IMR-90 (cell line): ENCODE measurements at regions not wholly inside any gene's neighbourhood (a gene's known extent, or its start where the extent isn't known, plus 50 kb on each side); places are given as distances from the start of the nearest gene placed in this dataset.

Experiments
- ATAC-seq: fragments of 200-7000 bp; cut with Tn5 transposase; 2 replicates; pipeline ENCODE4 v1.9.1; 2020; ENCODE audit warnings: low read depth, mild to moderate bottlenecking, moderate library complexity
- BruUV-seq: library from RNA; stranded (reverse); fragments of 400-500 nt; replicated peaks from 2 replicates; lab custom pipeline; 2021; lab: Mats Ljungman, UMichigan
- CTCF ChIA-PET: fragments of 300-600 bp; formaldehyde crosslinking; extraction: SDS; loops from one replicate; lab custom pipeline; 2021; ENCODE audit warnings: antibody characterized with exemption; lab: Yijun Ruan, JAX
- POLR2A ChIA-PET: fragments of 300-600 bp; sonication (Branson Sonifier 250); formaldehyde crosslinking; loops from one replicate; lab custom pipeline; 2022; ENCODE audit warnings: antibody characterized with exemption; ENCODE audit not compliant: unreplicated experiment; lab: Charles Lee
- DNase-seq: peaks from one replicate; pipeline ENCODE4 v3.0.0; 2013
- H2AFZ ChIP-seq: replicated peaks from 2 replicates; pipeline ENCODE3; 2013; ENCODE audit warnings: low read length, mild to moderate bottlenecking; ENCODE audit not compliant: poor library complexity
- H2AK5ac ChIP-seq: 2 replicates; pipeline ENCODE4 v1.6.1; 2013; ENCODE audit warnings: low read depth, low read length, inconsistent platforms
- H2AK9ac ChIP-seq: replicated peaks from 2 replicates; pipeline ENCODE3; 2013; ENCODE audit warnings: mild to moderate bottlenecking, low read depth, low read length, moderate library complexity; ENCODE audit not compliant: poor library complexity
- H2BK120ac ChIP-seq: 2 replicates; pipeline ENCODE4 v1.6.1; 2013; ENCODE audit warnings: low read depth, low read length, inconsistent platforms
- H2BK15ac ChIP-seq: 3 replicates; pipeline ENCODE4 v1.6.1; 2013; ENCODE audit warnings: low read depth, low read length, inconsistent platforms
- H2BK20ac ChIP-seq: 2 replicates; pipeline ENCODE4 v1.6.1; 2013; ENCODE audit warnings: low read depth, mild to moderate bottlenecking, inconsistent platforms, low read length, moderate library complexity
- H2BK5ac ChIP-seq: 2 replicates; pipeline ENCODE4 v1.6.1; 2013; ENCODE audit warnings: mild to moderate bottlenecking, low read depth, low read length, inconsistent platforms; ENCODE audit not compliant: poor library complexity, severe bottlenecking
- H3K14ac ChIP-seq: replicated peaks from 2 replicates; pipeline ENCODE4 v1.6.1; 2013; ENCODE audit warnings: low read depth, low read length, inconsistent platforms
- H3K18ac ChIP-seq: 2 replicates; pipeline ENCODE4 v1.6.1; 2013; ENCODE audit warnings: low read depth, low read length, control low read depth
- H3K23ac ChIP-seq: 2 replicates; pipeline ENCODE4 v1.6.1; 2013; ENCODE audit warnings: low read depth, low read length, inconsistent platforms
- H3K27ac ChIP-seq: 2 replicates; pipeline ENCODE4 v1.5.1; 2013; ENCODE audit warnings: mild to moderate bottlenecking, control low read depth, low read length; ENCODE audit not compliant: insufficient read depth
- H3K27me3 ChIP-seq: 2 replicates; pipeline ENCODE4 v1.6.1; 2013; ENCODE audit warnings: low read length; ENCODE audit not compliant: control insufficient read depth, insufficient read depth
- H3K36me3 ChIP-seq: 2 replicates; pipeline ENCODE4 v1.6.1; 2013; ENCODE audit warnings: low read length, mixed read lengths; ENCODE audit not compliant: control insufficient read depth, insufficient read depth
- H3K4ac ChIP-seq: 2 replicates; pipeline ENCODE4 v1.6.1; 2013; ENCODE audit warnings: low read depth, low read length, inconsistent platforms
- H3K4me1 ChIP-seq: 2 replicates; pipeline ENCODE4 v1.6.1; 2013; ENCODE audit warnings: low read length, mixed read lengths; ENCODE audit not compliant: control insufficient read depth, insufficient read depth
- H3K4me2 ChIP-seq: 2 replicates; pipeline ENCODE4 v1.6.1; 2013; ENCODE audit warnings: low read depth, mild to moderate bottlenecking, control low read depth, low read length, moderate library complexity
- H3K4me3 ChIP-seq: 2 replicates; pipeline ENCODE4 v1.5.1; 2013; ENCODE audit warnings: low read depth, mild to moderate bottlenecking, control low read depth, low read length, moderate library complexity; ENCODE audit not compliant: insufficient read depth
- H3K56ac ChIP-seq: 2 replicates; pipeline ENCODE4 v1.6.1; 2013; ENCODE audit warnings: low read length, inconsistent platforms; ENCODE audit not compliant: insufficient read depth; ENCODE audit errors: extremely low read depth
- H3K79me1 ChIP-seq, 2 experiments: 2 replicates each; pipeline ENCODE4 v1.6.1; 2013; ENCODE audit warnings: low read length in 2 of 2, inconsistent platforms in 1 of 2, low read depth in 1 of 2
- H3K9ac ChIP-seq: 2 replicates; pipeline ENCODE4 v1.6.1; 2013; ENCODE audit warnings: low read depth, low read length, control low read depth
- H3K9me1 ChIP-seq: 2 replicates; pipeline ENCODE4 v1.6.1; 2013; ENCODE audit warnings: low read length, inconsistent platforms; ENCODE audit not compliant: insufficient read depth
- H3K9me3 ChIP-seq: 2 replicates; pipeline ENCODE4 v1.6.1; 2013; ENCODE audit warnings: low read length; ENCODE audit not compliant: control insufficient read depth, insufficient read depth
- H4K20me1 ChIP-seq: 2 replicates; pipeline ENCODE4 v1.6.1; 2013; ENCODE audit warnings: low read length, inconsistent platforms; ENCODE audit not compliant: insufficient read depth
- H4K5ac ChIP-seq: 2 replicates; pipeline ENCODE4 v1.6.1; 2013; ENCODE audit warnings: mild to moderate bottlenecking, low read depth, low read length, control low read depth
- H4K8ac ChIP-seq, 2 experiments: 2 replicates each; pipeline ENCODE4 v1.6.1; 2013; ENCODE audit warnings: low read depth in 2 of 2, low read length in 2 of 2, control low read depth in 1 of 2, inconsistent platforms in 1 of 2
- H4K91ac ChIP-seq: 2 replicates; pipeline ENCODE4 v1.6.1; 2013; ENCODE audit warnings: low read depth, low read length, inconsistent platforms; ENCODE audit not compliant: insufficient read depth
- FOS ChIP-seq: fragments of 150-350 bp; IDR thresholded peaks from 2 replicates; pipeline ENCODE4 v1.6.1; 2016; ENCODE audit warnings: low read depth, low read length
- RCOR1 ChIP-seq: IDR thresholded peaks from 2 replicates; pipeline ENCODE4 v1.6.1; 2012; ENCODE audit warnings: mild to moderate bottlenecking, low read length, improper control_type of control experiment; ENCODE audit not compliant: insufficient replicate concordance
- SMC3 ChIP-seq: fragments of 150-350 bp; IDR thresholded peaks from 2 replicates; pipeline ENCODE4 v1.6.1; 2016; ENCODE audit warnings: low read depth, mild to moderate bottlenecking, antibody characterized with exemption, low read length, moderate library complexity
- WGBS, 2 experiments: methylation state at CpG; one replicate each; pipeline versions ENCODE4 v1.1.5 to v1.1.7; 2013; ENCODE audit warnings: missing lambda C conversion rate in 2 of 2; ENCODE audit not compliant: insufficient read length in 1 of 2; ENCODE audit errors: extremely low coverage in 2 of 2; 5-methylcytosine and 5-hydroxymethylcytosine counted together
- dilution Hi-C: fragments of 300-500 bp; cut with HindIII; formaldehyde crosslinking; loops from one replicate; pipeline ENCODE4 v1.14.3; 2018; ENCODE audit warnings: low sequenced_read_pairs; ENCODE audit not compliant: unreplicated experiment
- in situ Hi-C: fragments of 300-500 bp; cut with MboI; formaldehyde crosslinking; loops from 3 replicates; pipeline ENCODE4 v1.14.3; 2019; ENCODE audit warnings: low sequenced_read_pairs, inconsistent platforms, mixed read lengths
- intact Hi-C: fragments of 100-400 bp; cut with micrococcal nuclease; formaldehyde crosslinking; loops from 2 replicates; pipeline ENCODE4 v1.10.0; 2022

GRCh38 chr14:39851202-39851601 is 419.0 kb upstream of the FBXO33 start:
- Histone ChIP-seq H3K9me3 (peaks cover 2% of the 10 kb centered on the region; the same call in 1 of the 2 replicates), H3K79me1 (no peaks in the 10 kb centered on the region), H3K18ac (no peak overlapping the region), H3K36me3 (no peaks in the 10 kb centered on the region), H2BK20ac (no peak overlapping the region), H3K4me2 (no peak overlapping the region), H3K4me3 (no peak overlapping the region), H3K9me1 (no peaks in the 10 kb centered on the region), H3K27me3 (no peaks in the 10 kb centered on the region), H2BK15ac (no peak overlapping the region), H3K4me1 (no peaks in the 10 kb centered on the region), H4K8ac (no peak overlapping the region), H2BK5ac (no peak overlapping the region), H3K14ac (no peak overlapping the region), H4K91ac (no peak overlapping the region), H3K9ac (no peak overlapping the region), H2AK9ac (no peak overlapping the region), H2AFZ (no peak overlapping the region), H2BK120ac (no peak overlapping the region), H3K23ac (no peak overlapping the region), H4K20me1 (no peaks in the 10 kb centered on the region), H3K4ac (no peak overlapping the region), H4K5ac (no peak overlapping the region), H2AK5ac (no peak overlapping the region), H3K56ac (no peak overlapping the region), H3K27ac (no peak overlapping the region)
- in situ Hi-C loops, result no loop called here
- ChIA-PET CTCF (no interaction called here), POLR2A (no interaction called here)
- dilution Hi-C loops, result no loop called here
- DNase-seq (no peak), ATAC-seq (no peak)
- no peak for TF ChIP-seq FOS
- no peak for TF ChIP-seq SMC3
- TF ChIP-seq RCOR1, result no peak
- intact Hi-C loops, result no loop called here
- 0% methylated on average over 1 of the region's 1 CpG; no CpG with 5 or more reads in 1 of the 2 experiments for WGBS, 2 experiments
- no TSS peak for BruUV-seq
